HepG2 (cell line): ENCODE measurements at regions not wholly inside any gene's neighbourhood (a gene's known extent, or its start where the extent isn't known, plus 50 kb on each side); places are given as distances from the start of the nearest gene placed in this dataset.
A peak's percentile ranks its signal among the peaks of the same experiment; 100 is the strongest.

Experiments
- ATAC-seq: fragments of 200-7000 bp; cut with Tn5 transposase; 3 replicates; pipeline ENCODE4 v1.9.1; 2020; ENCODE audit warnings: mild to moderate bottlenecking, moderate library complexity
- BruUV-seq: library from RNA; stranded (reverse); fragments of 400-500 nt; replicated peaks from 2 replicates; lab custom pipeline; 2021; lab: Mats Ljungman, UMichigan
- CTCF ChIA-PET: fragments of 300-600 bp; formaldehyde crosslinking; extraction: SDS; loops from one replicate; lab custom pipeline; 2021; ENCODE audit warnings: low total read pairs, inconsistent platforms, low intra/inter-chr PET ratio; lab: Yijun Ruan, JAX
- POLR2A ChIA-PET: fragments of 350-600 bp; sonication (Branson Sonifier 250); formaldehyde crosslinking; loops from one replicate; lab custom pipeline; 2020; ENCODE audit warnings: antibody characterized with exemption, inconsistent platforms; lab: Yijun Ruan, JAX
- DNase-seq: peaks from one replicate; pipeline ENCODE4 v3.0.0-alpha.2; 2015; ENCODE audit warnings: low spot score
- FAIRE-seq: peaks from 3 replicates; lab custom pipeline; 2011; peaks lifted over from hg19 to GRCh38; lab: Jason Lieb, UNC
- H2AFZ ChIP-seq: one replicate; pipeline ENCODE4 v1.6.1; 2011; ENCODE audit warnings: low read length, inconsistent platforms
- H3K27ac ChIP-seq: fragments of 300-600 bp; 3 replicates; pipeline ENCODE4 v1.8.0; 2011; ENCODE audit warnings: mixed run types, mild to moderate bottlenecking, mixed read lengths, low read length, inconsistent platforms; ENCODE audit not compliant: insufficient read depth; ENCODE audit errors: extremely low read length
- H3K27me3 ChIP-seq, 2 experiments: fragments of 200-600 bp in 1 of 2; 2 replicates in 1 of 2; 3 replicates in 1 of 2; pipeline versions ENCODE4 v1.6.0 to v1.8.0; 2011; ENCODE audit warnings: low read length in 2 of 2, mild to moderate bottlenecking in 2 of 2, moderate library complexity in 2 of 2, inconsistent platforms in 1 of 2; ENCODE audit not compliant: insufficient read depth in 2 of 2, control insufficient read depth in 1 of 2
- H3K36me3 ChIP-seq, 2 experiments: fragments of 200-600 bp in 1 of 2; replicated peaks in 1 of 2; 2 replicates in 1 of 2; 3 replicates in 1 of 2; pipeline versions ENCODE4 v1.5.1 to v1.8.0; 2011; ENCODE audit warnings: low read length in 2 of 2, inconsistent platforms in 1 of 2; ENCODE audit not compliant: insufficient read depth in 2 of 2, control insufficient read depth in 1 of 2
- H3K4me1 ChIP-seq: 2 replicates; pipeline ENCODE4 v1.5.1; 2012; ENCODE audit warnings: low read length, inconsistent platforms; ENCODE audit not compliant: insufficient read depth
- H3K4me2 ChIP-seq: 2 replicates; pipeline ENCODE4 v1.6.0; 2011; ENCODE audit warnings: low read depth, low read length, inconsistent platforms
- H3K4me3 ChIP-seq, 3 experiments: fragments of 200-600 bp in 1 of 3; sonication (generic), shearing (Covaris generic) in 1 of 3; replicated peaks in 1 of 3; 2 replicates each; pipeline ENCODE4 v1.5.1; 2011 to 2016; ENCODE audit warnings: low read length in 3 of 3, inconsistent platforms in 2 of 3, low read depth in 2 of 3, mild to moderate bottlenecking in 2 of 3, control low read depth in 1 of 3, mixed read lengths in 1 of 3; ENCODE audit not compliant: insufficient read depth in 1 of 3
- H3K79me2 ChIP-seq: one replicate; pipeline ENCODE4 v1.6.1; 2011; ENCODE audit warnings: low read length, inconsistent platforms; ENCODE audit not compliant: insufficient read depth
- H3K9ac ChIP-seq: 2 replicates; pipeline ENCODE4 v1.6.0; 2011; ENCODE audit warnings: mild to moderate bottlenecking, low read depth, low read length, inconsistent platforms; ENCODE audit not compliant: insufficient read depth
- H3K9me3 ChIP-seq: 2 replicates; pipeline ENCODE4 v1.5.1; 2012; ENCODE audit warnings: mild to moderate bottlenecking, low read length
- H4K20me1 ChIP-seq: 2 replicates; pipeline ENCODE4 v1.6.0; 2011; ENCODE audit warnings: inconsistent platforms, mild to moderate bottlenecking, low read length, moderate library complexity; ENCODE audit not compliant: insufficient read depth
- CEBPB ChIP-seq: IDR thresholded peaks from 2 replicates; pipeline ENCODE4 v1.6.1; 2011; ENCODE audit warnings: low read depth, low read length, improper control_type of control experiment, borderline replicate concordance
- DZIP1 ChIP-seq: sonication (generic); formaldehyde crosslinking; IDR thresholded peaks from 2 replicates; pipeline ENCODE4 v1.5.0; 2020; ENCODE audit warnings: mild to moderate bottlenecking, missing genetic modification reagents
- FOSL2 ChIP-seq: sonication (generic); formaldehyde crosslinking; IDR thresholded peaks from 2 replicates; pipeline ENCODE4 v1.4.0; 2020; ENCODE audit warnings: missing genetic modification reagents
- HMGA1 ChIP-seq: sonication (generic); formaldehyde crosslinking; conservative IDR thresholded peaks from 2 replicates; pipeline ENCODE4 v1.4.0; 2020; ENCODE audit warnings: missing genetic modification reagents
- HNF4A ChIP-seq: sonication (generic); formaldehyde crosslinking; IDR thresholded peaks from 2 replicates; pipeline ENCODE4 v1.4.0; 2020; ENCODE audit warnings: missing genetic modification reagents
- KDM1A ChIP-seq: IDR thresholded peaks from 2 replicates; pipeline ENCODE4 v1.6.1; 2016; ENCODE audit warnings: missing compliant biosample characterization
- NFRKB ChIP-seq: fragments of 450-650 bp; IDR thresholded peaks from 2 replicates; pipeline ENCODE4 v1.6.1; 2017
- PRDM4 ChIP-seq: sonication (generic); formaldehyde crosslinking; IDR thresholded peaks from 2 replicates; pipeline ENCODE4 v1.9.0; 2021; ENCODE audit warnings: missing genetic modification reagents, borderline replicate concordance
- RBFOX2 ChIP-seq: fragments of 200-400 bp; formaldehyde crosslinking; IDR thresholded peaks from 2 replicates; pipeline ENCODE4 v1.6.1; 2017; ENCODE audit warnings: low read depth, mild to moderate bottlenecking, low read length
- ZEB1 ChIP-seq: IDR thresholded peaks from 2 replicates; pipeline ENCODE4 v1.6.1; 2012; ENCODE audit warnings: mild to moderate bottlenecking, low read depth, inconsistent platforms; ENCODE audit not compliant: insufficient replicate concordance
- WGBS: methylation state at CpG from one replicate; pipeline ENCODE4 v1.1.6; 2017; ENCODE audit warnings: low lambda C conversion rate; 5-methylcytosine and 5-hydroxymethylcytosine counted together
- in situ Hi-C: cut with HindIII; loops from 2 replicates; pipeline ENCODE4 v1.10.0; 2017; ENCODE audit warnings: low pct_unique_long_range_greater_than_20kb; ENCODE audit not compliant: extremely low pct_ligation_motif_present
- intact Hi-C: fragments of 100-400 bp; cut with micrococcal nuclease; formaldehyde crosslinking; loops from one replicate; pipeline ENCODE4 v1.10.0; 2022; ENCODE audit not compliant: unreplicated experiment

- TF ChIP-seq ZEB1: no peak
- no peak for TF ChIP-seq RBFOX2
- no peak for TF ChIP-seq DZIP1 (CRISPR knock-in tag)
- TF ChIP-seq KDM1A (CRISPR knock-in tag): no peak
- no peak for TF ChIP-seq HMGA1 (CRISPR knock-in tag)
Measured at GRCh38 chr18:22830511-22830910, 102.6 kb upstream of the RBBP8 start (continued).

GRCh38 chr18:22831441-22831904, 101.7 kb upstream of the RBBP8 start:
- in situ Hi-C loops (no loop called here), intact Hi-C loops (no loop called here)
- no peak overlapping the region for H2AFZ ChIP-seq
- no peak overlapping the region for H3K9ac ChIP-seq
- no TSS peak for BruUV-seq
- H3K36me3 ChIP-seq: no peaks in the 10 kb centered on the region
- ChIA-PET CTCF (no interaction called here), POLR2A (no interaction called here)
- H3K79me2 ChIP-seq: no peaks in the 10 kb centered on the region
- FAIRE-seq: no peak
- 0 out of 2 replicates have a peak, but pooled peaks cover 11% of the 10 kb centered on the region for H3K4me1 ChIP-seq
- peak; percentile 63 for ATAC-seq
- H3K9me3 ChIP-seq: no peaks in the 10 kb centered on the region
- 6% methylated on average over 1 of the region's 1 CpG for WGBS
- H3K4me2 ChIP-seq: no peak overlapping the region
- H3K27ac ChIP-seq: no peak overlapping the region
- H3K27me3 ChIP-seq: peaks cover 0 to 2% of the 10 kb centered on the region in 2 experiments; a peak in 1 of 5 replicates
- peak; percentile 40; the same call in 1 of the 2 replicates for TF ChIP-seq CEBPB
- peak; percentile 59 for TF ChIP-seq FOSL2 (CRISPR knock-in tag)
- TF ChIP-seq NFRKB: no peak
- TF ChIP-seq PRDM4: no peak
- TF ChIP-seq HNF4A: 0 out of 2 replicates have a peak, but pooled peaks have one; percentile 8
- no peak overlapping the region for H3K4me3 ChIP-seq
- DNase-seq: peak; percentile 36
- H4K20me1 ChIP-seq: no peaks in the 10 kb centered on the region
